NB4 (cell line): ENCODE measurements at regions not wholly inside any gene's neighbourhood (a gene's known extent, or its start where the extent isn't known, plus 50 kb on each side); places are given as distances from the start of the nearest gene placed in this dataset.

ENCODE experiments used
- DNase-seq: peaks from one replicate; pipeline ENCODE4 v3.0.0; 2010; ENCODE audit warnings: low read depth
- H3K4me3 ChIP-seq: one replicate; pipeline ENCODE4 v1.5.1; 2011; ENCODE audit warnings: mild to moderate bottlenecking, low read depth, low read length, moderate library complexity
- MYC ChIP-seq: IDR thresholded peaks from 2 replicates; pipeline ENCODE4 v1.6.1; 2011; ENCODE audit warnings: low read depth, low read length
- POLR2A ChIP-seq: IDR thresholded peaks from 2 replicates; pipeline ENCODE4 v1.6.1; 2011; ENCODE audit warnings: mild to moderate bottlenecking; ENCODE audit not compliant: insufficient read length; ENCODE audit errors: extremely low read depth
- TF ChIP-seq, protein P1 (sequence below): IDR thresholded peaks from 2 replicates; pipeline ENCODE4 v1.6.1; 2011; ENCODE audit warnings: low read depth, low read length
- TF ChIP-seq, protein P2 (sequence below): IDR thresholded peaks from one replicate; pipeline ENCODE4 v1.5.1; 2012; ENCODE audit warnings: low read depth, low read length

DNA sequence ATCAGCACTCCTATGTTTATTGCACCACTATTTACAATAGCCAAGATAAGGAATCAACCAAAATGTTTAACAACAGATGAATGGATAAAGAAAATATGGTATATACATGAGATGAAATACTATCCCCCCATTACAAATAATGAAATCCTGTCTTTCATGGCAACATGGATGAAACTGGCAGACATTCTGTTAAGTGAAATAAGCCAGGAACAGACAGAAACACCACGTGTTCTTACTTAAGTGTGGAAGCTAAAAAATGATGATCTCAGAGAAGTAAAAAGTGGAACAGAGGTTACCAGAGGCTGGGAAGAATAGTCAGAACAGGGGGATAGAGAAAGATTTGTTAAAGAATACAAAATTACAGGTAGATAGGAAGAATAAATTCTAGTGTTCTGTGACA, 113.7 kb upstream of the MDM1 start:
- no peak overlapping the region for H3K4me3 ChIP-seq
- TF ChIP-seq, protein P1, sequence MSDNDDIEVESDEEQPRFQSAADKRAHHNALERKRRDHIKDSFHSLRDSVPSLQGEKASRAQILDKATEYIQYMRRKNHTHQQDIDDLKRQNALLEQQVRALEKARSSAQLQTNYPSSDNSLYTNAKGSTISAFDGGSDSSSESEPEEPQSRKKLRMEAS: no peak
- TF ChIP-seq POLR2A (no peak), MYC (no peak)
- TF ChIP-seq, protein P2, sequence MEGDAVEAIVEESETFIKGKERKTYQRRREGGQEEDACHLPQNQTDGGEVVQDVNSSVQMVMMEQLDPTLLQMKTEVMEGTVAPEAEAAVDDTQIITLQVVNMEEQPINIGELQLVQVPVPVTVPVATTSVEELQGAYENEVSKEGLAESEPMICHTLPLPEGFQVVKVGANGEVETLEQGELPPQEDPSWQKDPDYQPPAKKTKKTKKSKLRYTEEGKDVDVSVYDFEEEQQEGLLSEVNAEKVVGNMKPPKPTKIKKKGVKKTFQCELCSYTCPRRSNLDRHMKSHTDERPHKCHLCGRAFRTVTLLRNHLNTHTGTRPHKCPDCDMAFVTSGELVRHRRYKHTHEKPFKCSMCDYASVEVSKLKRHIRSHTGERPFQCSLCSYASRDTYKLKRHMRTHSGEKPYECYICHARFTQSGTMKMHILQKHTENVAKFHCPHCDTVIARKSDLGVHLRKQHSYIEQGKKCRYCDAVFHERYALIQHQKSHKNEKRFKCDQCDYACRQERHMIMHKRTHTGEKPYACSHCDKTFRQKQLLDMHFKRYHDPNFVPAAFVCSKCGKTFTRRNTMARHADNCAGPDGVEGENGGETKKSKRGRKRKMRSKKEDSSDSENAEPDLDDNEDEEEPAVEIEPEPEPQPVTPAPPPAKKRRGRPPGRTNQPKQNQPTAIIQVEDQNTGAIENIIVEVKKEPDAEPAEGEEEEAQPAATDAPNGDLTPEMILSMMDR: no peak
- no peak for DNase-seq

DNA sequence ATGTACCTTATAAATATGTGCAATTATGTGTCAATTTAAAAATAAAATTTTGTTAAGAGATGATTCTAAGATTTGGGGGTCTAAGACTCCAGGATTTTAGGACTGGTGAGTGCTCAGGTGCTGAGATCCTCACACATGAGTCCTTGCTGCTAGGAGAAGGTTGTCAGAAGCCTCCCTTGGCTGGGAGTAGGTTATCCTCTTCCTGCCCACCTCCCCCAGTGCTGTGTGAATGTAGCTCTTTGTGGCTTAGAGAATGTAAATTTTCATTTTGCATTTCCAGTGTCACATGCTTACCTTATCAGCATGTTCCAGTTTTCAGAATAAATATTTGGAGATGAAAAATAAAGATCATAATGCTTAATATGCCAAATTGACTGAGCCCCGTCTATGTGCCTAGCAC, 114.2 kb upstream of the MDM1 start:
- TF ChIP-seq MYC (no peak), POLR2A (no peak)
- TF ChIP-seq, protein P2: no peak
- TF ChIP-seq, protein P1: no peak
- DNase-seq: peak; percentile 31
- no peak overlapping the region for H3K4me3 ChIP-seq

DNA sequence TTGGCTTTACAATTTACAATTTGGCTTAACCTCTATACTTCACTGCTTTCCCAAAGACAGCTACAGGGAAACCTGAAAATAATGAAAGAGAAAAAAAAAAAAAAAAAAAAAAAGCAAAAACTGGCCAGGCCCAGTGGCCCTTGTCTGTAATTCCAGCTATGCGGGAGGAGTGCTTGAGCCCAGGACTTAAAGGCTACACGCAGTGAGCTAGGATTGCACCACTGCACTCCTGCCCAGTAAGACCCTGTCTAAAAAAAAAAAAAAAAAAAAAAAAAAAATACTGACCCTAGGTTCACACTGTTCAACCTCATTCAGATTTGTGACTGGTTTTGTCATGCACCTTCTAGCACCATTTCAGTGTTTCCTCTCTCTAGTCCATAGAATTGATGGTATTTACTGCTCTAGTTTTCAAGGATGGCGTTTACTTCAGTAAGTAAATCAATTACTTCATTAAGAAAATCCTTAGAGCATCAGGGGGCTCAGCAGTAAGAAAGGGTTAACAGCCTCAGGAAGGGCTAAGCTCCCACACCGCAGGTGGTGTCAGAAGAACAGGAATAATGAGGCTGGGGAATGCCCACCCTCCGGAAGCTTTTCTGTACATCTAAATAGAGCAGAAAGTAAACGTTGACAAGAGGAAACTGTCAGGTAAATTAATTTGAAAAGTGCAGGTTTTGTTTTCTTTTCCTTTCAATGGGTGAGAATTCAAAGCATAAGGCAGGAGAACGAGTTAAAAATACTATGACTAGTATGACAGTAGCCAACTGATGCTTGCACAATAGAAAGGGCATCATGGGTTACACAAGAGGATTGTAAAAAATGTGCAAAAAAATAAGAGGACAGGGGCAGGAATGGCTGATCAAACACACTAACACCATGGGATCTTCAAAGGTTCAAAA, 115.0 kb upstream of the MDM1 start:
- peak; percentile 56; the same call in 1 of the 2 replicates for TF ChIP-seq MYC
- TF ChIP-seq, protein P1: peak; percentile 11; the same call in 1 of the 2 replicates
- TF ChIP-seq, protein P2: no peak
- H3K4me3 ChIP-seq: no peak overlapping the region
- peak; percentile 82 for DNase-seq

DNA sequence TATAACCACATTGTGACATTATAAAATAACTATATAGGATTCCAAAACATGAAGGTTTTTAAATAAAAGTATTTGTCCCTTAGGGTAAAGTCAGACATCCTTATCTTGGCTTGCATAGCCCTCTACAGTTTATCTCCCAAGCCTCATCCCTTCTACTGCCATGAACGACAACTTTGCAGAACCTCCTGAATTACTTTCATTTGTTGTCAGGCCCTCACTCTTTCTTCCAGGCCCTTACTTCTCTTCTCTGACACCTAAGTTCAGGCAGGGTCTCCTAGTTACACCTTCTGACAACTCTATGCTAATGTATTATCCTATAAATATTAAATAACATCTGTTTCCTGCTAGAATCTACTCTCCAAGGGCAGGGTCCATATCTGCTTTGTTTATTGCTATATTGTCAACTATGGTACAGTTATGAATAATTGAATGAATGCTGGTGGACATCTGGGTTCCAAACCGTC, 115.7 kb upstream of the MDM1 start:
- TF ChIP-seq, protein P1: no peak
- TF ChIP-seq, protein P2: no peak
- no peak for TF ChIP-seq POLR2A
- no peak for TF ChIP-seq MYC
- H3K4me3 ChIP-seq: no peak overlapping the region
- DNase-seq: no peak

DNA sequence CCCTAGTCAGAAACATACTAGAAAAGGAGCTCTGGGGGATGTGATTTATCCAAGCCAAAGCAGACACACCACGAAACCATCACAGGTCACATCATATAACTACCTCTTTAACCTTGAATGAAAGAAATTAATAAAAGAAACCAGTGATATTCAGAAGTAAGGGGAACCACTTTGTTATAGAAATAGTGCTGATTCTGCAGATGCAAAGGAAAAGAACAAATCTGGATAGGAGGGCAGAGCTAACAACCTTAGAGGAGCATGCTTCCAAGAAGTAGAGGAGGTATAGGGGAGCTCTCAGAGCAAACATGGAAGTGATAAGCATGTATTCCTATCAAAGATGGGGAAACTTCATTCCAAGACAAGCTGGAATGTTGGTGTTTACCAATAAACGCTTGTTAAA, 117.0 kb upstream of the MDM1 start:
- TF ChIP-seq, protein P1: no peak
- TF ChIP-seq, protein P2: no peak
- no peak overlapping the region for H3K4me3 ChIP-seq
- DNase-seq: no peak
